ENCODE measurements at regions not wholly inside any gene's neighbourhood (a gene's known extent, or its start where the extent isn't known, plus 50 kb on each side); places are given as distances from the start of the nearest gene placed in this dataset.

DNA sequence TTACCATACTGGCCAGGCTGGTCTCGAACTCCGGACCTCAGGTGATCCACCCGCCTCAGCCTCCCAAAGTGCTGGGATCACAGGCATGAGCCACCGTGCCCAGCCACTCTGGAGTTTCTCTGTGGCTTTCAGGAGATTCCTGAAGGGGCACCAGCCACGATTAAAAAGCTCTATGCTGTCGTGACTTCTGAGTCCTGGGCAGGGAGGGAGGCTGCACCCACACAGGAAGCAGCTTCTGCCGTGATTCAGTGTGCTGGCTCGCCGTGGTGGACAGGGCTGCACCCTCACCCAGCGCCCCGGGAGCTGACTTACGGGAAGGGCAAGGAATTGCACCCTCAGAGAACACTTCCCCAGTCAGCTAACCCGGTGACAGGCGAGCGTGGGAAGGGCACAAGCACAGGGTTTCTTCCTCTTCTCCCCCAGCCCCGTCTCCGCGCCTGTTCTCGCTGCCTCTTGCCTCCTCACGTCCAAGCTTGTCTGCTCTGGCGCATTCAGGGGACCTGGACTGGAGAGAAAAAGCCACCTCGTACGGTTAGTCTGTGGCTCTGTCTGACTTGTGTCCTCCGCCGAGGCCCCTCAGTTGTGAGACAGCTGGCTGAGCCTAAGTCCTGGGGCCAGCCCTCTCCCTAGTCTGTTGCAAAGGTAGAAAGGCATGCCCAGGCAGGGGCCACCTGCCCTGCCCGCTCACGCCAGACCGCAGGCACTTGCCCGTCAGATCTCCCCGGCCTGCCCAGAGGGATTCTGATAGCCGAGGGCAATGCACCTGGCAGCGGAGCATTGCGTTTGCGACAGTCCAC lies 145.0 kb downstream of the SEC14L1 start:
- no peak overlapping the region for H3K4me3 ChIP-seq
- intact Hi-C loops (cut with DNase I), result no loop called here
- no peaks in the 10 kb centered on the region for H3K9me3 ChIP-seq
- TF ChIP-seq POLR2A (IDR thresholded peaks at IDR 0.05) (no peak), CTCF (IDR thresholded peaks at IDR 0.05) (no peak), EP300 (IDR thresholded peaks at IDR 0.05) (no peak)
- no peaks in the 10 kb centered on the region for H3K27me3 ChIP-seq
- WGBS, 3 donors, result 83 to 85% (median 84%) methylated on average over 34 of the region's 34 CpGs
- peaks cover 12% of the 10 kb centered on the region for H3K4me1 ChIP-seq (ENCODE audit: insufficient read depth)
- H3K36me3 ChIP-seq, result no peaks in the 10 kb centered on the region
- DNase-seq, result no peak
- no peak overlapping the region for H3K27ac ChIP-seq

- no peak overlapping the region for H3K27ac ChIP-seq
Observed at GRCh38 chr17:77286391-77286640, 145.5 kb downstream of the SEC14L1 start.

DNA sequence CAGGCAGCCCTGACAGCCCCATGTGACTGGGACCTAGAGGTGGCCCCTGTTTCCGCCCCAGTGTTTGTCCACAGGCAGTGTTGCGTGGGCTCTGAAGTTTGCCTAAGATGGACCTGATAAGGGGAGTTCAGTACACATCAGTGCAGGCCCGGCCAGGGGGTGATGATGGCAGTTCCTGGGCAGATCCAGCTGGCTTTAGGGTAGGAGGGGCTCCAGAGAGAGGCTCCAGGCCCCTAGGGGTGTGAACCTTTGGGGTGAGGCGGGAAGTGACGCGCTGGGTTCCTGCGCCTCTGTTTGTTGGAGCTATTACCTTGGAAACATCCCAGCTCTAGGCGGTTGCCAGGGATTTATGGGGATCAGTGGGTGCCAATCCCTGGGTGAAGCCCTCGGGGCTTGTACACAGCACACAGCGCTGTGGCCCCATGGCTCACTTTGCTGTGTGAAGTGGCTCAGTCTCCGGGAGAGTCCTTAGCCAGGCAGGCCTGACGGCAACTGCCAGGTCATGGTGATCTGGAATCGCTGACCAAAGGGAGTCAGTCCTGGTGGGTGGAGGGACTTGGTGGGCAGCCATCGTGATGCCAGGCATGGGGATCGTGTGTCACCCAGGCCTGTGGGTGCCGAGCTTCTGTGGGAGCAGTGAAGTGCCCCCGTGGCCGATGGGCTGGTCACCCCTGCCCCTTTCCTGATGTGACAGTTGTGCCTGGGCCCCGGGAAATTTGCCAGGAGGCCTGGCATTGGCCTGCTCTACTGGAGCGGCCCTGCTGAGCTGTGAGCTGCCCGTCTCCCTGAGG lies 146.1 kb downstream of the SEC14L1 start:
- DNase-seq, result peak in 2 of 5 donors; percentile 47 to 53
- intact Hi-C loops (cut with DNase I), result no loop called here
- H3K4me1 ChIP-seq (ENCODE audit: insufficient read depth), result peaks cover 10% of the 10 kb centered on the region
- H3K27ac ChIP-seq, result no peak overlapping the region
- no peak overlapping the region for H3K4me3 ChIP-seq
- no peak for TF ChIP-seq EP300 (IDR thresholded peaks at IDR 0.05)
- H3K36me3 ChIP-seq, result no peaks in the 10 kb centered on the region
- 74 to 80% (median 80%) methylated on average over 21 of the region's 21 CpGs for WGBS, 3 donors
- H3K27me3 ChIP-seq, result no peaks in the 10 kb centered on the region
- H3K9me3 ChIP-seq, result no peaks in the 10 kb centered on the region

More at GRCh38 chr17:77286391-77286640, 145.5 kb downstream of the SEC14L1 start:
- H3K9me3 ChIP-seq, result no peaks in the 10 kb centered on the region
- intact Hi-C loops (cut with DNase I), result no loop called here
- no peaks in the 10 kb centered on the region for H3K27me3 ChIP-seq
- no peak overlapping the region for H3K4me3 ChIP-seq
- DNase-seq, result no peak
- H3K4me1 ChIP-seq (ENCODE audit: insufficient read depth), result peaks cover 12% of the 10 kb centered on the region
- H3K36me3 ChIP-seq, result no peaks in the 10 kb centered on the region
- TF ChIP-seq EP300 (IDR thresholded peaks at IDR 0.05) (no peak), CTCF (IDR thresholded peaks at IDR 0.05) (no peak), POLR2A (IDR thresholded peaks at IDR 0.05) (no peak)

DNA sequence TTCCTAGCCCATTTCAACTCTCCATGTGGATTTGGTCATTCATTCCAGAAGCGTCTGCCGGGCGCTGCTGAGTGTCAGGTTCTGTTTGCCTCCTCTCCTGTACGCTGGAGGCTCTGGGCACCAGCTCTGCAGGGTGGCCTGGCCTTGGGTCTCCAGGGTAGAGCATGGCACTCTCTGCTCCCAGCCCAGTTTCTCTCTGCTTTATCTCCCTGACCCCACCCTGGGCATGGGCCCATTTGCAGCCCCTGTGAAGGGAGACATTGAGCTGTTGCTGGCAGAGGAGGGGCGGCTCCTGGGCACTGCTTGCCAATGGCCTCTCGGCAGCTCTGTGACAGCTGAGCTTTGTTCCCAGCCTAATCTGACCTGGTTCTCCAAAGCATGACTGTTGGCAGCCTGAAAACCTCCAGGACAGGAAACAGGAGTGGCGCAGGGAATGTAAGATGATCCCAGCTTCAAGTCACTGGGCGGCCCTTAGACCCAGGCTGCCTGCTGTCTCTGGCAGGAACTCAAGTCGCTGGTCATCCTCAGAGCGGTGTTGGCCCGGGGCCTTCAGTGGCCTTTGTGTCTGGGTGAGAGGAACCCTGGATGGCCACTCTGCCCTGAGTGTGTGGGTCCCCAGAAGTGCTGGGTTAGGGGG lies 146.8 kb downstream of the SEC14L1 start:
- intact Hi-C loops (cut with DNase I), result no loop called here
- H3K4me3 ChIP-seq, result no peak overlapping the region

More for the DNA sequence above, 146.8 kb downstream of the SEC14L1 start:
- Histone ChIP-seq H3K27ac (no peak overlapping the region), H3K9me3 (no peaks in the 10 kb centered on the region), H3K27me3 (no peaks in the 10 kb centered on the region), H3K4me1 (ENCODE audit: insufficient read depth) (peaks cover 10% of the 10 kb centered on the region), H3K36me3 (no peaks in the 10 kb centered on the region)
- WGBS, 3 donors, result 50 to 56% (median 54%) methylated on average over 11 of the region's 11 CpGs
- no peak for DNase-seq
- no peak for TF ChIP-seq CTCF (IDR thresholded peaks at IDR 0.05)
- TF ChIP-seq EP300 (IDR thresholded peaks at IDR 0.05), result no peak
- TF ChIP-seq POLR2A (IDR thresholded peaks at IDR 0.05), result no peak
